OCI-LY7 (cell line): ENCODE measurements at regions not wholly inside any gene's neighbourhood (a gene's known extent, or its start where the extent isn't known, plus 50 kb on each side); places are given as distances from the start of the nearest gene placed in this dataset.

Source experiments
- BruUV-seq: library from RNA; stranded (reverse); fragments of 400-500 nt; replicated peaks from 2 replicates; lab custom pipeline; 2021; lab: Mats Ljungman, UMichigan
- CTCF ChIA-PET: fragments of 300-600 bp; sonication (Branson Sonifier 250); formaldehyde crosslinking; loops from one replicate; lab custom pipeline; 2022; ENCODE audit warnings: antibody characterized with exemption; ENCODE audit not compliant: unreplicated experiment; lab: Charles Lee
- POLR2A ChIA-PET: fragments of 300-600 bp; sonication (Branson Sonifier 250); formaldehyde crosslinking; loops from one replicate; lab custom pipeline; 2022; ENCODE audit warnings: antibody characterized with exemption; lab: Charles Lee
- DNase-seq: peaks from one replicate; pipeline ENCODE4 v3.0.0-alpha.2; 2015; ENCODE audit warnings: low spot score
- H2AFZ ChIP-seq: fragments of 200-600 bp; sonication (generic), shearing (Covaris generic); 2 replicates; pipeline ENCODE4 v1.6.1; 2014; ENCODE audit warnings: mild to moderate bottlenecking, antibody characterized with exemption, low read length, moderate library complexity
- H3K27ac ChIP-seq: fragments of 200-600 bp; sonication (generic); 2 replicates; pipeline ENCODE4 v1.5.1; 2014; ENCODE audit warnings: mixed run types, low read depth, mild to moderate bottlenecking, moderate library complexity, low read length, inconsistent platforms; ENCODE audit not compliant: poor library complexity, severe bottlenecking
- H3K36me3 ChIP-seq: fragments of 200-600 bp; sonication (generic); 2 replicates; pipeline ENCODE4 v1.6.1; 2014; ENCODE audit warnings: mild to moderate bottlenecking, antibody characterized with exemption, low read length, moderate library complexity, mixed read lengths; ENCODE audit not compliant: insufficient read depth
- H3K4me1 ChIP-seq: fragments of 200-600 bp; sonication (generic); 2 replicates; pipeline ENCODE4 v1.5.1; 2014; ENCODE audit warnings: mild to moderate bottlenecking, low read length; ENCODE audit not compliant: insufficient read depth, poor library complexity, severe bottlenecking
- H3K4me2 ChIP-seq: fragments of 200-600 bp; sonication (generic); 2 replicates; pipeline ENCODE4 v1.6.1; 2014; ENCODE audit warnings: mild to moderate bottlenecking, low read length
- H3K4me3 ChIP-seq: fragments of 200-600 bp; sonication (generic); 2 replicates; pipeline ENCODE4 v1.5.1; 2014; ENCODE audit warnings: mild to moderate bottlenecking, low read depth, low read length; ENCODE audit not compliant: poor library complexity, severe bottlenecking
- H3K79me2 ChIP-seq: fragments of 200-600 bp; sonication (generic); 2 replicates; pipeline ENCODE4 v1.6.1; 2016; ENCODE audit warnings: low read depth, mild to moderate bottlenecking, low read length, moderate library complexity, mixed read lengths; ENCODE audit not compliant: insufficient read depth
- H3K9me2 ChIP-seq: fragments of 200-600 bp; sonication (generic); 2 replicates; pipeline ENCODE4 v1.6.1; 2016; ENCODE audit warnings: mild to moderate bottlenecking, low read length, mixed read lengths; ENCODE audit not compliant: insufficient read depth
- H3K9me3 ChIP-seq: fragments of 200-600 bp; sonication (generic); 2 replicates; pipeline ENCODE4 v1.6.1; 2014; ENCODE audit warnings: mild to moderate bottlenecking, mixed run types, low read length, mixed read lengths
- H4K20me1 ChIP-seq: fragments of 200-600 bp; sonication (generic); 2 replicates; pipeline ENCODE4 v1.6.1; 2014; ENCODE audit warnings: mild to moderate bottlenecking, antibody characterized with exemption, low read length, moderate library complexity, mixed read lengths; ENCODE audit not compliant: insufficient read depth
- CTCF ChIP-seq: fragments of 200-600 bp; sonication (generic); conservative IDR thresholded peaks from 2 replicates; pipeline ENCODE4 v1.5.1; 2014; ENCODE audit warnings: mild to moderate bottlenecking, antibody characterized with exemption, low read length, moderate library complexity, mixed read lengths
- EZH2phosphoT487 ChIP-seq: fragments of 200-600 bp; sonication (generic); IDR thresholded peaks from 2 replicates; pipeline ENCODE4 v1.6.1; 2018; ENCODE audit warnings: low read depth, borderline replicate concordance, mild to moderate bottlenecking, mixed run types, antibody characterized with exemption, low read length, moderate library complexity, mixed read lengths
- intact Hi-C: fragments of 100-400 bp; cut with micrococcal nuclease; formaldehyde crosslinking; loops from one replicate; pipeline ENCODE4 v1.10.0; 2022; ENCODE audit not compliant: unreplicated experiment

GRCh38 chr14:53861781-53862180, 94.8 kb downstream of the BMP4 start:
- BruUV-seq: no TSS peak
- no peak overlapping the region for H3K4me3 ChIP-seq
- ChIA-PET CTCF (no interaction called here), POLR2A (no interaction called here)
- H2AFZ ChIP-seq: no peak overlapping the region
- no peaks in the 10 kb centered on the region for H3K4me1 ChIP-seq
- H3K9me3 ChIP-seq: no peaks in the 10 kb centered on the region
- H4K20me1 ChIP-seq: no peaks in the 10 kb centered on the region
- no peaks in the 10 kb centered on the region for H3K36me3 ChIP-seq
- intact Hi-C loops: no loop called here
- TF ChIP-seq EZH2phosphoT487 (no peak), CTCF (no peak)
- no peaks in the 10 kb centered on the region for H3K9me2 ChIP-seq
- no peaks in the 10 kb centered on the region for H3K79me2 ChIP-seq
- H3K27ac ChIP-seq: no peak overlapping the region
- no peak overlapping the region for H3K4me2 ChIP-seq
- DNase-seq: no peak

GRCh38 chr14:53858345-53858684, 98.3 kb downstream of the BMP4 start:
- no peak overlapping the region for H2AFZ ChIP-seq
- intact Hi-C loops: no loop called here
- H3K9me3 ChIP-seq: no peaks in the 10 kb centered on the region
- no TSS peak for BruUV-seq
- no peaks in the 10 kb centered on the region for H4K20me1 ChIP-seq
- no peaks in the 10 kb centered on the region for H3K9me2 ChIP-seq
- ChIA-PET CTCF (no interaction called here), POLR2A (no interaction called here)
- no peaks in the 10 kb centered on the region for H3K36me3 ChIP-seq
- H3K4me3 ChIP-seq: no peak overlapping the region
- no peak for DNase-seq
- no peaks in the 10 kb centered on the region for H3K4me1 ChIP-seq
- no peak for TF ChIP-seq EZH2phosphoT487
- no peak for TF ChIP-seq CTCF
- no peaks in the 10 kb centered on the region for H3K79me2 ChIP-seq
- H3K4me2 ChIP-seq: no peak overlapping the region
- H3K27ac ChIP-seq: no peak overlapping the region

- POLR2A ChIA-PET: no interaction called here
- Histone ChIP-seq H3K9me2 (no peaks in the 10 kb centered on the region), H3K4me3 (no peak overlapping the region), H4K20me1 (no peaks in the 10 kb centered on the region), H3K27ac (no peak overlapping the region), H2AFZ (no peak overlapping the region), H3K4me1 (no peaks in the 10 kb centered on the region), H3K36me3 (no peaks in the 10 kb centered on the region), H3K79me2 (no peaks in the 10 kb centered on the region), H3K4me2 (no peak overlapping the region), H3K9me3 (no peaks in the 10 kb centered on the region)
- intact Hi-C loops: no loop called here
- CTCF ChIA-PET: no interaction called here
- TF ChIP-seq CTCF (no peak), EZH2phosphoT487 (no peak)
- no peak for DNase-seq
- BruUV-seq: no TSS peak
Measured at GRCh38 chr14:53857625-53858344, 98.8 kb downstream of the BMP4 start.
